Peyer's patch (tissue), 4 donors: ENCODE measurements at regions not wholly inside any gene's neighbourhood (a gene's known extent, or its start where the extent isn't known, plus 50 kb on each side); places are given as distances from the start of the nearest gene placed in this dataset.
A peak's percentile ranks its signal among the peaks of the same experiment; 100 is the strongest.

Experiments used
- DNase-seq, 3 donors: peaks; one replicate each; pipeline ENCODE4 v3.0.0-alpha.2; 2017 to 2019
- H3K27ac ChIP-seq, 4 donors: fragments of 200-600 bp; sonication (generic); one replicate each; pipeline ENCODE4 v1.5.1; 2016 to 2019
- H3K27me3 ChIP-seq, 2 donors: fragments of 200-600 bp; sonication (generic); one replicate each; pipeline ENCODE4 v1.5.1; 2019
- H3K36me3 ChIP-seq, 3 donors: fragments of 200-600 bp; sonication (generic); one replicate each; pipeline ENCODE4 v1.5.1; 2016 to 2019
- H3K4me1 ChIP-seq, 4 donors: fragments of 200-600 bp; sonication (generic); one replicate each; pipeline ENCODE4 v1.5.1; 2016 to 2019
- H3K4me3 ChIP-seq, 4 donors: fragments of 200-600 bp; sonication (generic); 1 replicate in 3 of 4; 2 replicates in 1 of 4; pipeline ENCODE4 v1.5.1; 2016 to 2019; ENCODE audit warnings: mild to moderate bottlenecking in 1 of 4
- H3K9me3 ChIP-seq, 4 donors: fragments of 200-600 bp; sonication (generic); one replicate each; pipeline ENCODE4 v1.5.1; 2016 to 2019; ENCODE audit warnings: mild to moderate bottlenecking in 1 of 4
- POLR2A ChIP-seq, 2 donors: fragments of 450-650 bp; IDR thresholded peaks; one replicate each; pipeline ENCODE4 v1.5.1; 2017; ENCODE audit warnings: antibody characterized with exemption in 2 of 2, mild to moderate bottlenecking in 2 of 2, moderate library complexity in 2 of 2
- TF ChIP-seq, protein P1 (sequence below), 6 experiments: fragments of 450-650 bp in 4 of 6; fragments of 200-600 bp in 2 of 6; sonication (generic) in 1 of 6; IDR thresholded peaks; one replicate each; pipeline ENCODE4 v1.5.1; 2017 to 2019; ENCODE audit warnings: antibody characterized with exemption in 6 of 6, mild to moderate bottlenecking in 3 of 6, moderate library complexity in 1 of 6

DNA sequence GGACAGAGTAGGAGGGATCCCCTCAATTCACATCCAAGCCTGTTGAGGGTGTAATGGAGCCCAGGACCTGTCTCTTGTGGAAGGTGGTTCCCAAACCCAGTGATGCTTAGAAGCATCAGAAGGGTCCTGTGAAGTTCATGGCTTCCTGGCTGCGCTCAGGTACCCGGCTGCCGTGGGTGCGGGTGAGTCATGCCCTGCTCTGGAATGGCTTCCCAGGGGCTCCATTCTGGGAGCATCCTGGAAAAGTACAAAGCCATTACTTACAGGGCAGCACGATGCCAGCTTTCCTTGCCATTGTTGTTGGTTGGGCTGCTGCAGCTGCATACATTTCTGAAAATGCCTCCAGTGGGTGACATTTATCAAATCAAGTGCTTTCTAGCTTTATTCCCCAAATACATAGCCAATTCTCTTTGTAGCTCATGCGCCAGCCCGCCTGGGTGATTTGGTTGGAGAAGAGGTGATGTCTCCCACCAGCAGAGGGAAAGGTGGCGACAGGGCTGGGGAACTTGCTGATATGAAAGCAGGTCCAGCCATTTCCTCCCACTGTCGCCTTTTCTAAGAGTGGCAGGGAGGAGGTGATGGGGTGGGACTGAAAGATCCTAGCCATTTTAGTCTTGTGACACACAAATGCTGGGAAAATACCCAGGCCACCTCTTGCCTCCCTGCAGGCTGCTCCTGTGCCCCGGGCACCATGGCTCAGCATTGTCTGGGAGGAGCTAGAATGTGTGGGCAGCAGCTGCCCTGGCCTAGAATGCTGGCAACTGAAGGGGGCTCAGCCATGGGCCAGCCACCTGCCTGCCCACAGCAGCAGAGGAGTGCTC lies 65.9 kb upstream of the HPCAL1 start:
- no peaks in the 10 kb centered on the region for H3K27me3 ChIP-seq
- TF ChIP-seq, protein P1, sequence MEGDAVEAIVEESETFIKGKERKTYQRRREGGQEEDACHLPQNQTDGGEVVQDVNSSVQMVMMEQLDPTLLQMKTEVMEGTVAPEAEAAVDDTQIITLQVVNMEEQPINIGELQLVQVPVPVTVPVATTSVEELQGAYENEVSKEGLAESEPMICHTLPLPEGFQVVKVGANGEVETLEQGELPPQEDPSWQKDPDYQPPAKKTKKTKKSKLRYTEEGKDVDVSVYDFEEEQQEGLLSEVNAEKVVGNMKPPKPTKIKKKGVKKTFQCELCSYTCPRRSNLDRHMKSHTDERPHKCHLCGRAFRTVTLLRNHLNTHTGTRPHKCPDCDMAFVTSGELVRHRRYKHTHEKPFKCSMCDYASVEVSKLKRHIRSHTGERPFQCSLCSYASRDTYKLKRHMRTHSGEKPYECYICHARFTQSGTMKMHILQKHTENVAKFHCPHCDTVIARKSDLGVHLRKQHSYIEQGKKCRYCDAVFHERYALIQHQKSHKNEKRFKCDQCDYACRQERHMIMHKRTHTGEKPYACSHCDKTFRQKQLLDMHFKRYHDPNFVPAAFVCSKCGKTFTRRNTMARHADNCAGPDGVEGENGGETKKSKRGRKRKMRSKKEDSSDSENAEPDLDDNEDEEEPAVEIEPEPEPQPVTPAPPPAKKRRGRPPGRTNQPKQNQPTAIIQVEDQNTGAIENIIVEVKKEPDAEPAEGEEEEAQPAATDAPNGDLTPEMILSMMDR (IDR thresholded peaks at IDR 0.05): no peak
- TF ChIP-seq POLR2A (IDR thresholded peaks at IDR 0.05): no peak
- no peak overlapping the region for H3K27ac ChIP-seq
- H3K9me3 ChIP-seq: no peaks in the 10 kb centered on the region
- no peak overlapping the region for H3K4me3 ChIP-seq
- no peaks in the 10 kb centered on the region for H3K4me1 ChIP-seq
- DNase-seq: peak in 1 of 3 donors; percentile 14
- H3K36me3 ChIP-seq: no peaks in the 10 kb centered on the region

DNA sequence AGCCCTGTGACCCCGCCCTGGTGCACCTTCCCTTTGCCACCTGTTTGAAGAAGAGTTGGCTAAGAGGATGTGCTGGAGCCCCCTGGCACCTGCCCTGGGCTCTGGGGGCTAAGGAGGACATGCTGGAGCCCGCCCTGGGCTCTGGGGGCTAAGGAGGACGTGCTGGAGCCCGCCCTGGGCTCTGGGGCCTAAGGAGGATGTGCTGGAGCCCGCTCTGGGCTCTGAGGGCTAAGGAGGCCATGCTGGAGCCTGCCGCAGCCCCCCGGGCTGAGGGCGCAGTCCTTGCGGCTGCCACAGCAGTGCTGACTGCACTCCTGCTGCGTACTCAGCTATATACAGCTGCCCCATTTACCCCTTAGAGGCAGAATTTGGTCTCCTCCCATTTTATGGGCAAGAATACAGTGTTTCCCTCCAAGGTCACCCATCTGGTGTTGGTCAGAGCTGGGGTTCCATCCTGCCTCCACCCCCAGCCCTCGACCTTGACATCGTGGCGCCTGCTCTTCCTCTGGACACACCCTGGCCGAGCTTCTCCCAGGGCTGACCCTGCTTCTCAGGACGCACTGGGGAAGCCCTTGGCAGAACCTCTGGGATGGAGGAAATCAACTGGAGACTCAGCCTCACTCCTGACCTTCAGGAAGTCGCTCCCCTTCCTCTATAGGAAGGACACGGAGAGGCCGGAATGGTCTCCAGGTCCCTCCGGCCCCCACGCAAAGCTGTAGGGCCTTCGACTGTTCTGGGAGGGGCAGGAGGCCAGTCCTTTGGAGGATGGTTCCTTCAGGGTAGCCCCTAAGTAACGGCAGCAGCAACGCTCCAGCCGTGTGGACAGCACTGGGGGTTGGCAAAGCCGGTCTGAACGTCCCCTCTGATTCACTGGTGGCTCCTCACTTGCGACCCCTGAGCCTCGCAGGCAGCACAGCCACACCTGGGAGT lies 65.0 kb upstream of the HPCAL1 start:
- no peaks in the 10 kb centered on the region for H3K27me3 ChIP-seq
- H3K36me3 ChIP-seq: no peaks in the 10 kb centered on the region
- H3K9me3 ChIP-seq: no peaks in the 10 kb centered on the region
- peak in 1 of 3 donors; percentile 40 for DNase-seq
- H3K4me3 ChIP-seq: no peak overlapping the region
- H3K4me1 ChIP-seq: no peaks in the 10 kb centered on the region
- no peak overlapping the region for H3K27ac ChIP-seq
- TF ChIP-seq, protein P1 (IDR thresholded peaks at IDR 0.05): no peak
- TF ChIP-seq POLR2A (IDR thresholded peaks at IDR 0.05): no peak

DNA sequence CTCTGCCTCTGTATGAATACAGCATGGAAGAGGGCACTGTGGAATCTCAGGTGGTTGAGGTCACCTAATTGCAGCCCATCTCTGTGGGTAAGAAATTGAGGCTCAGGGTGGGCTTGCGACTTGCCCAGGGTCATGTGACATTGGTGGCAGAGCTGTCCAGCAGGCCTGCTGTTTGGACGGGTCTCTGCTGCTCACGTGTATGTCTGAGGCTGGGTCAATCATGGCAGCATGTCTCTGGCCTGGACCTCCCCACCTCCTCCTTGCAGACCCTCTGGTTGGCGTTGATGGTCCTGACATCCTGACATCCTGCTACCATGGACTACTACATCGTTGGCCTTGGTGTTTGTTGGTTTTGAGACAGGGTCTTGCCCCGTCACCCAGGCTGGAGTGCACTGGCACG lies 64.3 kb upstream of the HPCAL1 start:
- no peak for DNase-seq
- no peak overlapping the region for H3K4me3 ChIP-seq
- no peaks in the 10 kb centered on the region for H3K27me3 ChIP-seq
- no peak for TF ChIP-seq POLR2A (IDR thresholded peaks at IDR 0.05)
- TF ChIP-seq, protein P1 (IDR thresholded peaks at IDR 0.05): no peak
- no peaks in the 10 kb centered on the region for H3K4me1 ChIP-seq
- H3K9me3 ChIP-seq: no peaks in the 10 kb centered on the region
- no peaks in the 10 kb centered on the region for H3K36me3 ChIP-seq
- H3K27ac ChIP-seq: no peak overlapping the region

DNA sequence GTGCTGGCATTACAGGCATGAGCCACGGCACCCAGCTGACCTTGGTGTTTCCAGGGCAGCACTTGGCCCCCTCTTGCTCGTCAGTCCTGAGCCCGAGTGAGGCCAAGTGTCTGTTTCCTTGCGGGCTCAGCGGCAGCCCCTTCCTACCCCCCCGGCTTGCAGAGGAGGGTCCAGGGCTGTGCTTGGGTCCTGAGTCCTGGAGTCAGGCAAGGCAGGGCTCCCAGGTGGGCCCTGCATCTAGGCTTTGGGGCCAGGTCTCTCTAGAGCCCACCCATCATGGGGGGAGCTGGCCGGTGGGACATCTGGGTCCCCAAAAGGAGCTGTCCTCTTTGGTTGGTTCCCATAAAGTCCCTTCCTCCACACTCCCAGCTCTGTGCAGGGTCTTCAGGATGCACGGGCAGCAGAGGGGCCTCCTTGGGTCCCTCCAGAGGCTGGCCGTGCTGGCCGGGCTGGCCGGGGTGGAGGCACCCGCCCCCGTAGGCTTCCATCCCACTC lies 63.7 kb upstream of the HPCAL1 start:
- Histone ChIP-seq H3K9me3 (no peaks in the 10 kb centered on the region), H3K36me3 (no peaks in the 10 kb centered on the region), H3K4me1 (no peaks in the 10 kb centered on the region), H3K27ac (no peak overlapping the region), H3K4me3 (no peak overlapping the region), H3K27me3 (no peaks in the 10 kb centered on the region)
- DNase-seq: peak in 1 of 3 donors; percentile 34
- TF ChIP-seq POLR2A (IDR thresholded peaks at IDR 0.05): no peak
- TF ChIP-seq, protein P1 (IDR thresholded peaks at IDR 0.05): no peak

DNA sequence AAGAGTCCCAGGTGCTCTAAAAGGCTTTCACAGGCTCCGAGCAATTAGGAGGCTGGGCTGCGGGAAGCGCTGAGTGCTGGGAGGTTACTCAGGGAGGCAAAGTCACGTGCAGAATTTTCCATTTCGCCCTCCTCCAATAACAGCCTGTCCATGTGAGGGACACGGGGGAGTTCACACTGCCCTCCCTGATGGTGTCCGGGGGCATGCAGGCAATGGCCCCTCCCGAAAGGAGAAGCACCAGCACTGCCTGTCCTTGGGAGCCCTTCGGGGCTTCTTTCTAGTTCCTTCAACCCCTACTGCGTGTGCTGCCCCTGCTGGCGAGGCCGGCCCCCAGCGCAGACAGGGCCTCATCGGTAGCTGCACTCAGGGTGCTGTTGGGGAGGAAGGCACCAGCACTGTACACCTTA lies 63.1 kb upstream of the HPCAL1 start:
- Histone ChIP-seq H3K4me3 (no peak overlapping the region), H3K9me3 (no peaks in the 10 kb centered on the region), H3K36me3 (no peaks in the 10 kb centered on the region), H3K27me3 (no peaks in the 10 kb centered on the region), H3K4me1 (no peaks in the 10 kb centered on the region), H3K27ac (no peak overlapping the region)
- DNase-seq: peak in 1 of 3 donors; percentile 33
- TF ChIP-seq, protein P1 (IDR thresholded peaks at IDR 0.05): no peak
- no peak for TF ChIP-seq POLR2A (IDR thresholded peaks at IDR 0.05)
